ENCODE measurements at regions not wholly inside any gene's neighbourhood (a gene's known extent, or its start where the extent isn't known, plus 50 kb on each side); places are given as distances from the start of the nearest gene placed in this dataset.

- H3K9me3 Mint-ChIP-seq (ENCODE audit: unreplicated experiment): no peaks in the 10 kb centered on the region
- H3K4me3 Mint-ChIP-seq (ENCODE audit: unreplicated experiment): no peak overlapping the region
- no peak for TF ChIP-seq CTCF (IDR thresholded peaks at IDR 0.05)
- no peaks in the 10 kb centered on the region for H3K27me3 Mint-ChIP-seq (ENCODE audit: unreplicated experiment)
- peaks cover 3% of the 10 kb centered on the region for H3K4me1 Mint-ChIP-seq (ENCODE audit: unreplicated experiment)
- H3K36me3 Mint-ChIP-seq (ENCODE audit: unreplicated experiment): no peaks in the 10 kb centered on the region
- DNase-seq (ENCODE audit: extremely low spot score, unreplicated experiment): no peak
- no peak overlapping the region for H3K27ac Mint-ChIP-seq (ENCODE audit: unreplicated experiment)
Observed at GRCh38 chr3:104149154-104149553, 1217.6 kb upstream of the ALCAM start.

- no peaks in the 10 kb centered on the region for H3K27me3 Mint-ChIP-seq (ENCODE audit: unreplicated experiment)
- DNase-seq (ENCODE audit: extremely low spot score, unreplicated experiment): no peak
- H3K27ac Mint-ChIP-seq (ENCODE audit: unreplicated experiment): no peak overlapping the region
- H3K4me3 Mint-ChIP-seq (ENCODE audit: unreplicated experiment): no peak overlapping the region
- H3K4me1 Mint-ChIP-seq (ENCODE audit: unreplicated experiment): peaks cover 3% of the 10 kb centered on the region
- no peaks in the 10 kb centered on the region for H3K36me3 Mint-ChIP-seq (ENCODE audit: unreplicated experiment)
- no peaks in the 10 kb centered on the region for H3K9me3 Mint-ChIP-seq (ENCODE audit: unreplicated experiment)
- no peak for TF ChIP-seq CTCF (IDR thresholded peaks at IDR 0.05)
Observed at GRCh38 chr3:104150724-104151123, 1216.0 kb upstream of the ALCAM start.

GRCh38 chr3:104154896-104155295 lies 1211.8 kb upstream of the ALCAM start:
- H3K27ac Mint-ChIP-seq (ENCODE audit: unreplicated experiment): no peak overlapping the region
- H3K27me3 Mint-ChIP-seq (ENCODE audit: unreplicated experiment): no peaks in the 10 kb centered on the region
- DNase-seq (ENCODE audit: extremely low spot score, unreplicated experiment): no peak
- no peaks in the 10 kb centered on the region for H3K36me3 Mint-ChIP-seq (ENCODE audit: unreplicated experiment)
- TF ChIP-seq CTCF (IDR thresholded peaks at IDR 0.05): no peak
- H3K4me1 Mint-ChIP-seq (ENCODE audit: unreplicated experiment): peaks cover 7% of the 10 kb centered on the region
- H3K4me3 Mint-ChIP-seq (ENCODE audit: unreplicated experiment): no peak overlapping the region
- H3K9me3 Mint-ChIP-seq (ENCODE audit: unreplicated experiment): no peaks in the 10 kb centered on the region

GRCh38 chr3:104165866-104166265 lies 1200.8 kb upstream of the ALCAM start:
- Mint-ChIP-seq H3K4me1 (ENCODE audit: unreplicated experiment) (peaks cover 2% of the 10 kb centered on the region), H3K27me3 (ENCODE audit: unreplicated experiment) (no peaks in the 10 kb centered on the region), H3K36me3 (ENCODE audit: unreplicated experiment) (no peaks in the 10 kb centered on the region), H3K27ac (ENCODE audit: unreplicated experiment) (no peak overlapping the region), H3K9me3 (ENCODE audit: unreplicated experiment) (peaks cover 24% of the 10 kb centered on the region), H3K4me3 (ENCODE audit: unreplicated experiment) (no peak overlapping the region)
- TF ChIP-seq CTCF (IDR thresholded peaks at IDR 0.05): no peak
- DNase-seq (ENCODE audit: extremely low spot score, unreplicated experiment): no peak

GRCh38 chr3:104168386-104168785 lies 1198.3 kb upstream of the ALCAM start:
- Mint-ChIP-seq H3K27me3 (ENCODE audit: unreplicated experiment) (no peaks in the 10 kb centered on the region), H3K4me3 (ENCODE audit: unreplicated experiment) (no peak overlapping the region), H3K36me3 (ENCODE audit: unreplicated experiment) (no peaks in the 10 kb centered on the region), H3K4me1 (ENCODE audit: unreplicated experiment) (no peaks in the 10 kb centered on the region), H3K9me3 (ENCODE audit: unreplicated experiment) (peaks cover 24% of the 10 kb centered on the region), H3K27ac (ENCODE audit: unreplicated experiment) (no peak overlapping the region)
- TF ChIP-seq CTCF (IDR thresholded peaks at IDR 0.05): no peak
- DNase-seq (ENCODE audit: extremely low spot score, unreplicated experiment): no peak
